OCI-LY1 (cell line): ENCODE measurements at regions not wholly inside any gene's neighbourhood (a gene's known extent, or its start where the extent isn't known, plus 50 kb on each side); places are given as distances from the start of the nearest gene placed in this dataset.

Experiments used
- H2AFZ ChIP-seq: fragments of 200-600 bp; sonication (generic), shearing (Covaris generic); 2 replicates; pipeline ENCODE4 v1.6.0; 2014; ENCODE audit warnings: antibody characterized with exemption, mild to moderate bottlenecking, low read length
- H3F3A ChIP-seq: fragments of 200-600 bp; sonication (generic), shearing (Covaris generic); 2 replicates; pipeline ENCODE4 v1.6.0; 2014; ENCODE audit warnings: mild to moderate bottlenecking, antibody characterized with exemption, low read length, moderate library complexity; ENCODE audit not compliant: insufficient read depth
- H3K27ac ChIP-seq: fragments of 200-600 bp; sonication (generic); 2 replicates; pipeline ENCODE4 v1.5.1; 2014; ENCODE audit warnings: low read length, mixed run types, mild to moderate bottlenecking, low read depth; ENCODE audit not compliant: poor library complexity, severe bottlenecking
- H3K27me3 ChIP-seq: fragments of 200-600 bp; sonication (generic); 2 replicates; pipeline ENCODE4 v1.6.0; 2014; ENCODE audit warnings: antibody characterized with exemption, mild to moderate bottlenecking, low read length, moderate library complexity; ENCODE audit not compliant: insufficient read depth
- H3K36me3 ChIP-seq: fragments of 200-600 bp; sonication (generic); 2 replicates; pipeline ENCODE4 v1.6.1; 2014; ENCODE audit warnings: mild to moderate bottlenecking, antibody characterized with exemption, low read length, moderate library complexity, mixed read lengths; ENCODE audit not compliant: insufficient read depth
- H3K4me1 ChIP-seq: fragments of 200-600 bp; sonication (generic); 2 replicates; pipeline ENCODE4 v1.5.1; 2014; ENCODE audit warnings: mild to moderate bottlenecking, low read length, moderate library complexity; ENCODE audit not compliant: insufficient read depth, severe bottlenecking
- H3K4me2 ChIP-seq: fragments of 200-600 bp; sonication (generic), shearing (Covaris generic); 2 replicates; pipeline ENCODE4 v1.6.1; 2014; ENCODE audit warnings: low read length
- H3K4me3 ChIP-seq: fragments of 200-600 bp; sonication (generic); 2 replicates; pipeline ENCODE4 v1.5.1; 2014; ENCODE audit warnings: low read length, low read depth, mild to moderate bottlenecking, mixed read lengths; ENCODE audit not compliant: poor library complexity, severe bottlenecking
- H3K79me2 ChIP-seq: fragments of 200-600 bp; shearing (Covaris generic); 2 replicates; pipeline ENCODE4 v1.6.1; 2016; ENCODE audit warnings: mixed run types, low read length, mixed read lengths; ENCODE audit not compliant: insufficient read depth
- H3K9ac ChIP-seq: fragments of 200-600 bp; sonication (generic), shearing (Covaris generic); 2 replicates; pipeline ENCODE4 v1.6.1; 2014; ENCODE audit warnings: mild to moderate bottlenecking, low read length, mixed read lengths
- H3K9me2 ChIP-seq: fragments of 200-600 bp; sonication (generic), shearing (Covaris generic); 2 replicates; pipeline ENCODE4 v1.6.1; 2014; ENCODE audit warnings: low read depth, mild to moderate bottlenecking, low read length, mixed read lengths
- H3K9me3 ChIP-seq: fragments of 200-600 bp; shearing (Covaris generic); 2 replicates; pipeline ENCODE4 v1.6.1; 2014; ENCODE audit warnings: low read length, mixed read lengths
- H4K20me1 ChIP-seq: fragments of 200-600 bp; sonication (generic), shearing (Covaris generic); 2 replicates; pipeline ENCODE4 v1.6.0; 2016; ENCODE audit warnings: mild to moderate bottlenecking, low read length; ENCODE audit not compliant: insufficient read depth
- EZH2 ChIP-seq: fragments of 200-600 bp; sonication (generic), shearing (Covaris generic); IDR thresholded peaks from 2 replicates; pipeline ENCODE4 v1.8.0; 2017; ENCODE audit warnings: borderline replicate concordance, mixed run types, mild to moderate bottlenecking, antibody characterized with exemption, low read length, moderate library complexity, mixed read lengths
- TF ChIP-seq, protein P1 (sequence below): fragments of 200-600 bp; sonication (generic), shearing (Covaris generic); IDR thresholded peaks from 2 replicates; pipeline ENCODE4 v1.5.1; 2017; ENCODE audit warnings: mild to moderate bottlenecking, antibody characterized with exemption, low read length, moderate library complexity, mixed read lengths

- TF ChIP-seq, protein P1, sequence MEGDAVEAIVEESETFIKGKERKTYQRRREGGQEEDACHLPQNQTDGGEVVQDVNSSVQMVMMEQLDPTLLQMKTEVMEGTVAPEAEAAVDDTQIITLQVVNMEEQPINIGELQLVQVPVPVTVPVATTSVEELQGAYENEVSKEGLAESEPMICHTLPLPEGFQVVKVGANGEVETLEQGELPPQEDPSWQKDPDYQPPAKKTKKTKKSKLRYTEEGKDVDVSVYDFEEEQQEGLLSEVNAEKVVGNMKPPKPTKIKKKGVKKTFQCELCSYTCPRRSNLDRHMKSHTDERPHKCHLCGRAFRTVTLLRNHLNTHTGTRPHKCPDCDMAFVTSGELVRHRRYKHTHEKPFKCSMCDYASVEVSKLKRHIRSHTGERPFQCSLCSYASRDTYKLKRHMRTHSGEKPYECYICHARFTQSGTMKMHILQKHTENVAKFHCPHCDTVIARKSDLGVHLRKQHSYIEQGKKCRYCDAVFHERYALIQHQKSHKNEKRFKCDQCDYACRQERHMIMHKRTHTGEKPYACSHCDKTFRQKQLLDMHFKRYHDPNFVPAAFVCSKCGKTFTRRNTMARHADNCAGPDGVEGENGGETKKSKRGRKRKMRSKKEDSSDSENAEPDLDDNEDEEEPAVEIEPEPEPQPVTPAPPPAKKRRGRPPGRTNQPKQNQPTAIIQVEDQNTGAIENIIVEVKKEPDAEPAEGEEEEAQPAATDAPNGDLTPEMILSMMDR, result no peak
- no peak for TF ChIP-seq EZH2
- Histone ChIP-seq H4K20me1 (no peaks in the 10 kb centered on the region), H2AFZ (no peak overlapping the region), H3K4me3 (no peak overlapping the region), H3K9ac (no peak overlapping the region), H3K9me2 (no peaks in the 10 kb centered on the region), H3K27ac (no peak overlapping the region), H3K4me1 (no peaks in the 10 kb centered on the region), H3K79me2 (no peaks in the 10 kb centered on the region), H3K27me3 (no peaks in the 10 kb centered on the region), H3K9me3 (peaks cover 3% of the 10 kb centered on the region; the same call in 1 of the 2 replicates), H3K4me2 (no peak overlapping the region), H3F3A (no peaks in the 10 kb centered on the region), H3K36me3 (no peaks in the 10 kb centered on the region)
Observed at GRCh38 chr4:83699358-83699757, 163.4 kb downstream of the GPAT3 start.

GRCh38 chr4:83692028-83692427, 156.1 kb downstream of the GPAT3 start:
- no peak overlapping the region for H3K9ac ChIP-seq
- H3K9me2 ChIP-seq, result no peaks in the 10 kb centered on the region
- no peak overlapping the region for H3K4me3 ChIP-seq
- H3K4me2 ChIP-seq, result no peak overlapping the region
- no peaks in the 10 kb centered on the region for H3K4me1 ChIP-seq
- no peaks in the 10 kb centered on the region for H3K27me3 ChIP-seq
- H4K20me1 ChIP-seq, result no peaks in the 10 kb centered on the region
- TF ChIP-seq, protein P1, result no peak
- TF ChIP-seq EZH2, result no peak
- no peak overlapping the region for H2AFZ ChIP-seq
- H3K79me2 ChIP-seq, result no peaks in the 10 kb centered on the region
- no peaks in the 10 kb centered on the region for H3K36me3 ChIP-seq
- H3K9me3 ChIP-seq, result no peaks in the 10 kb centered on the region
- no peak overlapping the region for H3K27ac ChIP-seq
- no peaks in the 10 kb centered on the region for H3F3A ChIP-seq

- Histone ChIP-seq H3K9ac (no peak overlapping the region), H4K20me1 (no peaks in the 10 kb centered on the region), H3K79me2 (no peaks in the 10 kb centered on the region), H3F3A (no peaks in the 10 kb centered on the region), H3K27ac (no peak overlapping the region), H2AFZ (no peak overlapping the region), H3K4me3 (no peak overlapping the region), H3K9me2 (no peaks in the 10 kb centered on the region), H3K4me2 (no peak overlapping the region), H3K36me3 (no peaks in the 10 kb centered on the region), H3K9me3 (no peaks in the 10 kb centered on the region), H3K27me3 (no peaks in the 10 kb centered on the region), H3K4me1 (no peaks in the 10 kb centered on the region)
- TF ChIP-seq EZH2, result no peak
- TF ChIP-seq, protein P1, result no peak
Observed at GRCh38 chr4:83686166-83686565, 150.3 kb downstream of the GPAT3 start.
